Adrenal gland (tissue), 5 donors: ENCODE measurements at regions not wholly inside any gene's neighbourhood (a gene's known extent, or its start where the extent isn't known, plus 50 kb on each side); places are given as distances from the start of the nearest gene placed in this dataset.

Experiments used
- POLR2A ChIP-seq, 2 donors: fragments of 450-650 bp; IDR thresholded peaks; one replicate each; pipeline ENCODE4 v1.6.1; 2017; ENCODE audit warnings: antibody characterized with exemption in 2 of 2, mild to moderate bottlenecking in 2 of 2, moderate library complexity in 1 of 2
- TF ChIP-seq, protein P1 (sequence below), 6 experiments: fragments of 450-650 bp in 4 of 6; fragments of 200-600 bp in 2 of 6; sonication (generic) in 1 of 6; IDR thresholded peaks; 1 replicate in 5 of 6; 2 replicates in 1 of 6; pipeline versions ENCODE4 v1.5.1 to v1.8.0; 2016 to 2021; ENCODE audit warnings: antibody characterized with exemption in 6 of 6, mild to moderate bottlenecking in 2 of 6, moderate library complexity in 1 of 6
- donor health status: DM: no; HTN: no; CAD: no.

GRCh38 chr14:34018125-34018524 lies 67.3 kb upstream of the EGLN3 start:
- TF ChIP-seq, protein P1, sequence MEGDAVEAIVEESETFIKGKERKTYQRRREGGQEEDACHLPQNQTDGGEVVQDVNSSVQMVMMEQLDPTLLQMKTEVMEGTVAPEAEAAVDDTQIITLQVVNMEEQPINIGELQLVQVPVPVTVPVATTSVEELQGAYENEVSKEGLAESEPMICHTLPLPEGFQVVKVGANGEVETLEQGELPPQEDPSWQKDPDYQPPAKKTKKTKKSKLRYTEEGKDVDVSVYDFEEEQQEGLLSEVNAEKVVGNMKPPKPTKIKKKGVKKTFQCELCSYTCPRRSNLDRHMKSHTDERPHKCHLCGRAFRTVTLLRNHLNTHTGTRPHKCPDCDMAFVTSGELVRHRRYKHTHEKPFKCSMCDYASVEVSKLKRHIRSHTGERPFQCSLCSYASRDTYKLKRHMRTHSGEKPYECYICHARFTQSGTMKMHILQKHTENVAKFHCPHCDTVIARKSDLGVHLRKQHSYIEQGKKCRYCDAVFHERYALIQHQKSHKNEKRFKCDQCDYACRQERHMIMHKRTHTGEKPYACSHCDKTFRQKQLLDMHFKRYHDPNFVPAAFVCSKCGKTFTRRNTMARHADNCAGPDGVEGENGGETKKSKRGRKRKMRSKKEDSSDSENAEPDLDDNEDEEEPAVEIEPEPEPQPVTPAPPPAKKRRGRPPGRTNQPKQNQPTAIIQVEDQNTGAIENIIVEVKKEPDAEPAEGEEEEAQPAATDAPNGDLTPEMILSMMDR (IDR thresholded peaks at IDR 0.05) = no peak
- no peak for TF ChIP-seq POLR2A (IDR thresholded peaks at IDR 0.05)
